GM12878 (cell line): ENCODE measurements at regions not wholly inside any gene's neighbourhood (a gene's known extent, or its start where the extent isn't known, plus 50 kb on each side); places are given as distances from the start of the nearest gene placed in this dataset.

ENCODE experiments used
- ATAC-seq: fragments of 200-7000 bp; cut with Tn5 transposase; 3 replicates; pipeline ENCODE4 v1.9.1; 2020; ENCODE audit warnings: mild to moderate bottlenecking, moderate library complexity
- BruUV-seq: library from RNA; stranded (reverse); fragments of 400-500 nt; replicated peaks from 2 replicates; lab custom pipeline; 2021; lab: Mats Ljungman, UMichigan
- CTCF ChIA-PET: fragments of 300-600 bp; sonication (Branson Sonifier 250); formaldehyde crosslinking; extraction: SDS; loops from one replicate; lab custom pipeline; 2021; ENCODE audit warnings: inconsistent platforms; lab: Yijun Ruan, JAX
- POLR2A ChIA-PET: fragments of 350-600 bp; formaldehyde crosslinking; extraction: SDS; loops from one replicate; lab custom pipeline; 2021; ENCODE audit warnings: inconsistent platforms; lab: Charles Lee
- RAD21 ChIA-PET: fragments of 300-600 bp; sonication (Branson Sonifier 250); formaldehyde crosslinking; loops from one replicate; lab custom pipeline; 2023; ENCODE audit warnings: antibody characterized with exemption; ENCODE audit not compliant: unreplicated experiment; lab: Charles Lee
- SMC1A ChIA-PET: fragments of 300-600 bp; sonication (Branson Sonifier 250); formaldehyde crosslinking; loops from one replicate; lab custom pipeline; 2023; ENCODE audit not compliant: unreplicated experiment, uncharacterized antibody; lab: Charles Lee
- DNase-seq: peaks from one replicate; pipeline ENCODE4 v3.0.0-alpha.2; 2011; ENCODE audit warnings: low read depth, low spot score
- FAIRE-seq: peaks from 3 replicates; lab custom pipeline; 2011; peaks lifted over from hg19 to GRCh38; lab: Jason Lieb, UNC
- H2AFZ ChIP-seq: 2 replicates; pipeline ENCODE4 v1.6.0; 2011; ENCODE audit warnings: low read depth, low read length, control low read depth; ENCODE audit not compliant: control insufficient read depth
- H3K27ac ChIP-seq: 2 replicates; pipeline ENCODE4 v1.5.1; 2011; ENCODE audit warnings: control low read depth; ENCODE audit not compliant: control insufficient read depth, insufficient read depth
- H3K27me3 ChIP-seq, 2 experiments: replicated peaks in 1 of 2; 2 replicates each; pipeline versions ENCODE4 v1.6.0 to v1.6.1; 2011; ENCODE audit warnings: low read length in 1 of 2; ENCODE audit not compliant: control insufficient read depth in 2 of 2, insufficient read depth in 2 of 2
- H3K36me3 ChIP-seq, 2 experiments: 2 replicates each; pipeline ENCODE4 v1.5.1; 2011; ENCODE audit warnings: low read length in 1 of 2; ENCODE audit not compliant: control insufficient read depth in 2 of 2, insufficient read depth in 2 of 2
- H3K4me1 ChIP-seq: 2 replicates; pipeline ENCODE4 v1.6.1; 2011; ENCODE audit warnings: mild to moderate bottlenecking, low read length, moderate library complexity, mixed read lengths; ENCODE audit not compliant: control insufficient read depth, insufficient read depth
- H3K4me2 ChIP-seq: 2 replicates; pipeline ENCODE4 v1.6.0; 2011; ENCODE audit warnings: control low read depth; ENCODE audit not compliant: control insufficient read depth, insufficient read depth
- H3K4me3 ChIP-seq: fragments of 200-600 bp; sonication (generic); 2 replicates; pipeline ENCODE4 v1.5.1; 2016
- H3K79me2 ChIP-seq: 2 replicates; pipeline ENCODE4 v1.6.0; 2011; ENCODE audit warnings: low read length; ENCODE audit not compliant: control insufficient read depth, insufficient read depth
- H3K9ac ChIP-seq: 2 replicates; pipeline ENCODE4 v1.8.0; 2011; ENCODE audit warnings: low read length, control low read depth, mixed read lengths; ENCODE audit not compliant: control insufficient read depth, insufficient read depth
- H3K9me3 ChIP-seq: replicated peaks from 3 replicates; pipeline ENCODE4 v1.5.1; 2011; ENCODE audit warnings: mild to moderate bottlenecking, low read length; ENCODE audit not compliant: control insufficient read depth, insufficient read depth
- H4K20me1 ChIP-seq: 2 replicates; pipeline ENCODE4 v1.6.0; 2011; ENCODE audit not compliant: control insufficient read depth, insufficient read depth
- ASH2L ChIP-seq: fragments of 300-600, 200-600 bp; sonication (generic); IDR thresholded peaks from 2 replicates; pipeline ENCODE4 v1.6.1; 2017; ENCODE audit warnings: low read depth, mild to moderate bottlenecking, borderline replicate concordance
- CBFB ChIP-seq: IDR thresholded peaks from 2 replicates; pipeline ENCODE4 v1.6.1; 2016; ENCODE audit warnings: antibody characterized with exemption, low read depth
- CREB1 ChIP-seq: IDR thresholded peaks from 2 replicates; pipeline ENCODE4 v1.6.1; 2012; ENCODE audit warnings: low read depth, mild to moderate bottlenecking, inconsistent platforms
- CREM ChIP-seq: IDR thresholded peaks from 2 replicates; pipeline ENCODE4 v1.6.1; 2014; ENCODE audit warnings: antibody characterized with exemption, low read depth
- ETV6 ChIP-seq, 2 experiments: fragments of 450-650 bp in 1 of 2; IDR thresholded peaks in 1 of 2; conservative IDR thresholded peaks in 1 of 2; 2 replicates each; pipeline ENCODE4 v1.6.1; 2014; ENCODE audit warnings: antibody characterized with exemption in 1 of 2, borderline replicate concordance in 1 of 2, low read depth in 1 of 2, mild to moderate bottlenecking in 1 of 2, moderate library complexity in 1 of 2
- NFYB ChIP-seq: IDR thresholded peaks from 2 replicates; pipeline ENCODE4 v1.6.1; 2011; ENCODE audit warnings: low read depth, mild to moderate bottlenecking, low read length, improper control_type of control experiment, moderate library complexity; ENCODE audit not compliant: insufficient read depth
- PML ChIP-seq: IDR thresholded peaks from 2 replicates; pipeline ENCODE4 v1.6.1; 2012; ENCODE audit warnings: low read length, inconsistent platforms
- POLR2A ChIP-seq: IDR thresholded peaks from 2 replicates; pipeline ENCODE4 v1.6.1; 2011; ENCODE audit warnings: low read depth, mild to moderate bottlenecking, low read length
- RFX5 ChIP-seq: IDR thresholded peaks from 2 replicates; pipeline ENCODE4 v1.6.1; 2011; ENCODE audit warnings: low read depth, low read length, improper control_type of control experiment
- RUNX3 ChIP-seq: IDR thresholded peaks from 2 replicates; pipeline ENCODE4 v1.6.1; 2012; ENCODE audit warnings: low read length, inconsistent platforms
- SUZ12 ChIP-seq: fragments of 200-600 bp; sonication (generic); IDR thresholded peaks from one replicate; pipeline ENCODE4 v1.6.1; 2018; ENCODE audit warnings: antibody characterized with exemption, mild to moderate bottlenecking; ENCODE audit not compliant: unreplicated experiment
- YY1 ChIP-seq: IDR thresholded peaks from 2 replicates; pipeline ENCODE4 v1.6.1; 2011; ENCODE audit warnings: low read depth, mild to moderate bottlenecking, low read length
- ZNF384 ChIP-seq: IDR thresholded peaks from 2 replicates; pipeline ENCODE4 v1.6.1; 2012; ENCODE audit warnings: low read depth, mild to moderate bottlenecking, low read length, improper control_type of control experiment, borderline replicate concordance
- ZNF622 ChIP-seq: fragments of 450-650 bp; IDR thresholded peaks from 2 replicates; pipeline ENCODE4 v1.6.1; 2017; ENCODE audit warnings: mild to moderate bottlenecking, inconsistent platforms
- WGBS: methylation state at CpG from one replicate; pipeline ENCODE4 v1.1.6; 2016; ENCODE audit warnings: low lambda C conversion rate; ENCODE audit not compliant: insufficient replicate concordance, insufficient coverage; ENCODE audit errors: missing lambda C conversion rate; 5-methylcytosine and 5-hydroxymethylcytosine counted together
- in situ Hi-C: fragments of 300-500 bp; cut with MboI; formaldehyde crosslinking; loops from 9 replicates; pipeline ENCODE4 v1.14.3; 2018; ENCODE audit warnings: mixed read lengths
- intact Hi-C: fragments of 100-400 bp; cut with micrococcal nuclease; formaldehyde crosslinking; loops from one replicate; pipeline ENCODE4 v1.14.2; 2022; ENCODE audit not compliant: unreplicated experiment
- TF ChIP-seq, protein P1 (sequence below): fragments of 450-650 bp; IDR thresholded peaks from 2 replicates; pipeline ENCODE4 v1.6.1; 2017; ENCODE audit warnings: mild to moderate bottlenecking, moderate library complexity
- TF ChIP-seq, protein P2 (sequence below): fragments of 450-650 bp; IDR thresholded peaks from 2 replicates; pipeline ENCODE4 v1.6.1; 2018; ENCODE audit warnings: mild to moderate bottlenecking, low read depth, moderate library complexity; ENCODE audit not compliant: partially characterized antibody
- TF ChIP-seq, protein P3 (sequence below): fragments of 450-650 bp; IDR thresholded peaks from 2 replicates; pipeline ENCODE4 v1.6.1; 2017; ENCODE audit warnings: low read depth, mild to moderate bottlenecking, moderate library complexity

DNA sequence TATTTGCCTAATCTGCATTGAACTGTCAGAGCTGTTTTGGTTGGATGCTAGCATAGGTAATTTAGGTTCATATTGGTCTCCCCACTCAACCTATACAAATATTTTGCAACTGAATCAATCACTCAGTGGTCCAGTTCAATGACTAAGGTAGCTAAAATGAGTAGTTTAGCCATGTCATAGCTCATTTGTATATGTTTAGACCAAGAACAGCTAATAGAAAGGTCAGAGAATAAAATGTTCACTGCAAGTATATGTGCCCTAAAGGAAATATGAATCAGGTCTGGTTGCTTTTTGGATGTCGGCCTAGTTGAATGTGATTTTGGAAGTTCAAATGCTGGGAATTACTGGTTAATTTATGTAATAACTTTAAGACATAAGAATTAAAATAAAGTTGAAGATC, 883.9 kb downstream of the LRFN5 start:
- CTCF ChIA-PET = interaction anchor here (0.7 kb wide), 1 partner anchor 29 kb away, joined by 3 read pairs; no protein-coding TSS in a partner anchor
- Histone ChIP-seq H3K4me1 (no peaks in the 10 kb centered on the region), H3K4me3 (no peak overlapping the region), H3K27ac (no peak overlapping the region), H2AFZ (no peak overlapping the region), H3K9me3 (no peaks in the 10 kb centered on the region), H3K36me3 (no peaks in the 10 kb centered on the region), H3K9ac (no peak overlapping the region)
- no peak for DNase-seq
- FAIRE-seq = no peak
- in situ Hi-C loops = no loop called here
- no TSS peak for BruUV-seq
- SMC1A ChIA-PET = interaction anchor here (1.0 to 1.2 kb wide), 2 partner anchors 33 to 192 kb away, joined by 3 read pairs; no protein-coding TSS in a partner anchor
- POLR2A ChIA-PET = no interaction called here
- RAD21 ChIA-PET = no interaction called here
- no peak for ATAC-seq
- TF ChIP-seq ETV6 (conservative IDR thresholded peaks at IDR 0.05 in 1 of 2, IDR thresholded peaks at IDR 0.05 in 1 of 2; ENCODE audit: borderline replicate concordance in 1 of 2, low read depth in 1 of 2) (no peak), CBFB (no peak), RUNX3 (no peak), ZNF384 (no peak), SUZ12 (no peak), NFYB (no peak), ZNF622 (no peak), POLR2A (no peak), CREM (no peak), YY1 (no peak), PML (no peak), CREB1 (no peak), ASH2L (no peak), RFX5 (no peak)
- TF ChIP-seq, protein P1, sequence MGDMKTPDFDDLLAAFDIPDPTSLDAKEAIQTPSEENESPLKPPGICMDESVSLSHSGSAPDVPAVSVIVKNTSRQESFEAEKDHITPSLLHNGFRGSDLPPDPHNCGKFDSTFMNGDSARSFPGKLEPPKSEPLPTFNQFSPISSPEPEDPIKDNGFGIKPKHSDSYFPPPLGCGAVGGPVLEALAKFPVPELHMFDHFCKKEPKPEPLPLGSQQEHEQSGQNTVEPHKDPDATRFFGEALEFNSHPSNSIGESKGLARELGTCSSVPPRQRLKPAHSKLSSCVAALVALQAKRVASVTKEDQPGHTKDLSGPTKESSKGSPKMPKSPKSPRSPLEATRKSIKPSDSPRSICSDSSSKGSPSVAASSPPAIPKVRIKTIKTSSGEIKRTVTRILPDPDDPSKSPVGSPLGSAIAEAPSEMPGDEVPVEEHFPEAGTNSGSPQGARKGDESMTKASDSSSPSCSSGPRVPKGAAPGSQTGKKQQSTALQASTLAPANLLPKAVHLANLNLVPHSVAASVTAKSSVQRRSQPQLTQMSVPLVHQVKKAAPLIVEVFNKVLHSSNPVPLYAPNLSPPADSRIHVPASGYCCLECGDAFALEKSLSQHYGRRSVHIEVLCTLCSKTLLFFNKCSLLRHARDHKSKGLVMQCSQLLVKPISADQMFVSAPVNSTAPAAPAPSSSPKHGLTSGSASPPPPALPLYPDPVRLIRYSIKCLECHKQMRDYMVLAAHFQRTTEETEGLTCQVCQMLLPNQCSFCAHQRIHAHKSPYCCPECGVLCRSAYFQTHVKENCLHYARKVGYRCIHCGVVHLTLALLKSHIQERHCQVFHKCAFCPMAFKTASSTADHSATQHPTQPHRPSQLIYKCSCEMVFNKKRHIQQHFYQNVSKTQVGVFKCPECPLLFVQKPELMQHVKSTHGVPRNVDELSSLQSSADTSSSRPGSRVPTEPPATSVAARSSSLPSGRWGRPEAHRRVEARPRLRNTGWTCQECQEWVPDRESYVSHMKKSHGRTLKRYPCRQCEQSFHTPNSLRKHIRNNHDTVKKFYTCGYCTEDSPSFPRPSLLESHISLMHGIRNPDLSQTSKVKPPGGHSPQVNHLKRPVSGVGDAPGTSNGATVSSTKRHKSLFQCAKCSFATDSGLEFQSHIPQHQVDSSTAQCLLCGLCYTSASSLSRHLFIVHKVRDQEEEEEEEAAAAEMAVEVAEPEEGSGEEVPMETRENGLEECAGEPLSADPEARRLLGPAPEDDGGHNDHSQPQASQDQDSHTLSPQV = no peak
- TF ChIP-seq, protein P2, sequence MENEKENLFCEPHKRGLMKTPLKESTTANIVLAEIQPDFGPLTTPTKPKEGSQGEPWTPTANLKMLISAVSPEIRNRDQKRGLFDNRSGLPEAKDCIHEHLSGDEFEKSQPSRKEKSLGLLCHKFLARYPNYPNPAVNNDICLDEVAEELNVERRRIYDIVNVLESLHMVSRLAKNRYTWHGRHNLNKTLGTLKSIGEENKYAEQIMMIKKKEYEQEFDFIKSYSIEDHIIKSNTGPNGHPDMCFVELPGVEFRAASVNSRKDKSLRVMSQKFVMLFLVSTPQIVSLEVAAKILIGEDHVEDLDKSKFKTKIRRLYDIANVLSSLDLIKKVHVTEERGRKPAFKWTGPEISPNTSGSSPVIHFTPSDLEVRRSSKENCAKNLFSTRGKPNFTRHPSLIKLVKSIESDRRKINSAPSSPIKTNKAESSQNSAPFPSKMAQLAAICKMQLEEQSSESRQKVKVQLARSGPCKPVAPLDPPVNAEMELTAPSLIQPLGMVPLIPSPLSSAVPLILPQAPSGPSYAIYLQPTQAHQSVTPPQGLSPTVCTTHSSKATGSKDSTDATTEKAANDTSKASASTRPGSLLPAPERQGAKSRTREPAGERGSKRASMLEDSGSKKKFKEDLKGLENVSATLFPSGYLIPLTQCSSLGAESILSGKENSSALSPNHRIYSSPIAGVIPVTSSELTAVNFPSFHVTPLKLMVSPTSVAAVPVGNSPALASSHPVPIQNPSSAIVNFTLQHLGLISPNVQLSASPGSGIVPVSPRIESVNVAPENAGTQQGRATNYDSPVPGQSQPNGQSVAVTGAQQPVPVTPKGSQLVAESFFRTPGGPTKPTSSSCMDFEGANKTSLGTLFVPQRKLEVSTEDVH = no peak
- TF ChIP-seq, protein P3, sequence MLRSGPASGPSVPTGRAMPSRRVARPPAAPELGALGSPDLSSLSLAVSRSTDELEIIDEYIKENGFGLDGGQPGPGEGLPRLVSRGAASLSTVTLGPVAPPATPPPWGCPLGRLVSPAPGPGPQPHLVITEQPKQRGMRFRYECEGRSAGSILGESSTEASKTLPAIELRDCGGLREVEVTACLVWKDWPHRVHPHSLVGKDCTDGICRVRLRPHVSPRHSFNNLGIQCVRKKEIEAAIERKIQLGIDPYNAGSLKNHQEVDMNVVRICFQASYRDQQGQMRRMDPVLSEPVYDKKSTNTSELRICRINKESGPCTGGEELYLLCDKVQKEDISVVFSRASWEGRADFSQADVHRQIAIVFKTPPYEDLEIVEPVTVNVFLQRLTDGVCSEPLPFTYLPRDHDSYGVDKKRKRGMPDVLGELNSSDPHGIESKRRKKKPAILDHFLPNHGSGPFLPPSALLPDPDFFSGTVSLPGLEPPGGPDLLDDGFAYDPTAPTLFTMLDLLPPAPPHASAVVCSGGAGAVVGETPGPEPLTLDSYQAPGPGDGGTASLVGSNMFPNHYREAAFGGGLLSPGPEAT = no peak
- TF ChIP-seq, all 136 proteins: peak for 0
- intact Hi-C loops = no loop called here
- WGBS = 60% methylated on average over 1 of the region's 1 CpG
- Histone ChIP-seq H3K27me3 (no peaks in the 10 kb centered on the region), H3K79me2 (no peaks in the 10 kb centered on the region), H4K20me1 (no peaks in the 10 kb centered on the region), H3K4me2 (no peak overlapping the region)
